ENCODE measurements at regions not wholly inside any gene's neighbourhood (a gene's known extent, or its start where the extent isn't known, plus 50 kb on each side); places are given as distances from the start of the nearest gene placed in this dataset.

- TF ChIP-seq CTCF (IDR thresholded peaks at IDR 0.05) (no peak), POLR2A (IDR thresholded peaks at IDR 0.05) (no peak)
Measured at GRCh38 chr1:79920960-79921669, 914.6 kb upstream of the ADGRL4 start.
